CD4-positive, alpha-beta memory T cell (primary cell): ENCODE measurements at regions not wholly inside any gene's neighbourhood (a gene's known extent, or its start where the extent isn't known, plus 50 kb on each side); places are given as distances from the start of the nearest gene placed in this dataset.
"Not testable (repeated sequence)": the region's sequence is repeated elsewhere in the genome, so short reads cannot be mapped to it uniquely, and the experiment has no call there.

Experiments used
- CTCF ChIA-PET: fragments of 350-600 bp; sonication (Branson Sonifier 250); formaldehyde crosslinking; loops from one replicate; lab custom pipeline; 2021; ENCODE audit warnings: inconsistent platforms; ENCODE audit not compliant: partially characterized antibody; lab: Charles Lee
- POLR2A ChIA-PET: fragments of 350-600 bp; sonication (Branson Sonifier 250); formaldehyde crosslinking; loops from one replicate; lab custom pipeline; 2021; ENCODE audit not compliant: partially characterized antibody; lab: Charles Lee
- DNase-seq, 5 donors: peaks; one replicate each; pipeline versions ENCODE4 v3.0.0 to v3.0.0-alpha.2; 2020 to 2022; ENCODE audit warnings: mixed read lengths in 1 of 5
- H3K27ac ChIP-seq: one replicate; pipeline ENCODE4 v1.7.0; 2013; ENCODE audit warnings: low read depth, low read length
- H3K27me3 ChIP-seq: 2 replicates; pipeline ENCODE4 v1.7.0; 2013; ENCODE audit warnings: mild to moderate bottlenecking, low read length, moderate library complexity; ENCODE audit not compliant: insufficient read depth
- H3K36me3 ChIP-seq: 2 replicates; pipeline ENCODE4 v1.7.0; 2013; ENCODE audit warnings: mild to moderate bottlenecking, low read length, moderate library complexity; ENCODE audit not compliant: insufficient read depth
- H3K4me1 ChIP-seq: 2 replicates; pipeline ENCODE4 v1.7.0; 2013; ENCODE audit warnings: mild to moderate bottlenecking, low read length, moderate library complexity; ENCODE audit not compliant: insufficient read depth
- H3K4me3 ChIP-seq, 2 donors: one replicate each; pipeline ENCODE4 v1.7.0; 2013; ENCODE audit warnings: low read length in 2 of 2, mild to moderate bottlenecking in 1 of 2
- H3K9me3 ChIP-seq, 2 donors: one replicate each; pipeline ENCODE4 v1.7.0; 2013; ENCODE audit warnings: low read length in 2 of 2, control low read depth in 1 of 2; ENCODE audit not compliant: control insufficient read depth in 1 of 2
- H3K27ac Mint-ChIP-seq, 7 donors: one replicate each; pipeline ENCODE4 v1.8.0; 2020 to 2021; ENCODE audit warnings: mixed read lengths in 7 of 7, mild to moderate bottlenecking in 6 of 7, inconsistent platforms in 3 of 7, moderate library complexity in 3 of 7
- H3K27me3 Mint-ChIP-seq, 2 donors: one replicate each; pipeline ENCODE4 v1.8.0; 2020 to 2021; ENCODE audit warnings: mixed read lengths in 2 of 2
- H3K36me3 Mint-ChIP-seq, 2 donors: one replicate each; pipeline ENCODE4 v1.8.0; 2020 to 2021; ENCODE audit warnings: mixed read lengths in 2 of 2, inconsistent platforms in 1 of 2, mild to moderate bottlenecking in 1 of 2
- H3K4me1 Mint-ChIP-seq, 4 donors: one replicate each; pipeline ENCODE4 v1.8.0; 2020 to 2021; ENCODE audit warnings: mixed read lengths in 4 of 4, mild to moderate bottlenecking in 1 of 4
- H3K4me3 Mint-ChIP-seq, 8 donors: one replicate each; pipeline ENCODE4 v1.8.0; 2020 to 2021; ENCODE audit warnings: mixed read lengths in 8 of 8, mild to moderate bottlenecking in 7 of 8, moderate library complexity in 6 of 8, inconsistent platforms in 3 of 8
- H3K9me3 Mint-ChIP-seq, 8 donors: one replicate each; pipeline ENCODE4 v1.8.0; 2020 to 2021; ENCODE audit warnings: mixed read lengths in 8 of 8, mild to moderate bottlenecking in 5 of 8, inconsistent platforms in 3 of 8, moderate library complexity in 1 of 8
- intact Hi-C: fragments of 100-400 bp; cut with micrococcal nuclease; formaldehyde crosslinking; loops from one replicate; pipeline ENCODE4 v1.15.1; 2023

DNA sequence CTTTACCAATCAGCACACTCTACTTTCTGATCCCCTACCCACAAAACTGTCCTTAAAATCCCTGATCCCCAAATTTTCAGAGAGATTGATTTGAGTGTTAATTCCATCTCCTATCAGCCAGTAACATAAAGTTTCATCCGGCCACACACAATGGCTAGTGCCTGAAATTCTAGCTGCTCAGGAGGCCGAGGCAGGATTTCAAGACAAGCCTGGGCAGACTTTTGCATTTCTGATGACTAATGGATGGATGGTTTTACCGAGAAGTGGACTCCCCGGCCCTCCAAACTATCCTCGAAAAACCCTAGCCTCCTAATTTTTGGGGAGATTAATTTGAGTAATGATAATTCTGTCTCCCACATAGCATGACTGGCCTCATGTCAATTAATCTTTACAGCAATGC is 269.8 kb upstream of the POU1F1 start:
- Mint-ChIP-seq H3K4me1 (no peaks in the 10 kb centered on the region), H3K27me3 (no peaks in the 10 kb centered on the region), H3K27ac (no peak overlapping the region), H3K9me3 (no peaks in the 10 kb centered on the region), H3K36me3 (no peaks in the 10 kb centered on the region), H3K4me3 (no peak overlapping the region)
- no peak overlapping the region for H3K4me3 ChIP-seq
- no peak overlapping the region for H3K27ac ChIP-seq
- no peaks in the 10 kb centered on the region for H3K27me3 ChIP-seq
- DNase-seq: no peak
- CTCF ChIA-PET: no interaction called here
- POLR2A ChIA-PET: no interaction called here
- no peaks in the 10 kb centered on the region for H3K36me3 ChIP-seq
- no peaks in the 10 kb centered on the region for H3K9me3 ChIP-seq
- intact Hi-C loops: no loop called here
- H3K4me1 ChIP-seq: no peaks in the 10 kb centered on the region

DNA sequence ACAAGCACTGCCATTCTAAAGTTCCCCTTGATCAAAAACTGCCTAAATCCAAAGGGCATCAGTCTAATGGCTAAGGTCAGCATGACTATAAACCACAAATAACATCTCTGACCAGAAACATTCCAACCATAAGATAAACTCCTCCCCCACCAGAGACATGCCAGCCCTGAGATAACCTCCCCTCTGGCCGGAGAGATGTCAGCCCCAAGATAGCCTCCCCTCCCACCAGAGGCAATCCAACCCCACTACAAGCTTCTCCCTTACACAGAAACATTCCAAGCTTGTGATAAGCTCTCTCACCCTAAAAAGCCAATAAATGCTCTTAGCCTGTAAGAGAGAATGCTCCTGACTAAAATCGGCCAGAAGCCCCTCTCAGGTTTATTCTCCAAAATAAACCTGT is 267.0 kb upstream of the POU1F1 start:
- H3K36me3 ChIP-seq, H3K27me3 ChIP-seq, H3K4me3 ChIP-seq, CTCF ChIA-PET, H3K9me3 ChIP-seq, H3K27me3 Mint-ChIP-seq, H3K4me1 Mint-ChIP-seq, H3K9me3 Mint-ChIP-seq, H3K27ac ChIP-seq, H3K27ac Mint-ChIP-seq, H3K36me3 Mint-ChIP-seq, H3K4me1 ChIP-seq, DNase-seq, H3K4me3 Mint-ChIP-seq, intact Hi-C loops, POLR2A ChIA-PET: not testable (repeated sequence)

GRCh38 chr3:87541723-87542122 is 265.3 kb upstream of the POU1F1 start:
- Histone ChIP-seq H3K27me3 (no peaks in the 10 kb centered on the region), H3K4me3 (no peak overlapping the region), H3K27ac (no peak overlapping the region), H3K4me1 (no peaks in the 10 kb centered on the region), H3K9me3 (no peaks in the 10 kb centered on the region), H3K36me3 (no peaks in the 10 kb centered on the region)
- Mint-ChIP-seq H3K9me3 (peaks cover 0 to 4% (median 1%) of the 10 kb centered on the region in 8 donors), H3K27me3 (no peaks in the 10 kb centered on the region), H3K36me3 (no peaks in the 10 kb centered on the region), H3K4me3 (no peak overlapping the region), H3K27ac (no peak overlapping the region), H3K4me1 (no peaks in the 10 kb centered on the region)
- intact Hi-C loops: no loop called here
- ChIA-PET POLR2A (no interaction called here), CTCF (no interaction called here)
- DNase-seq: no peak

DNA sequence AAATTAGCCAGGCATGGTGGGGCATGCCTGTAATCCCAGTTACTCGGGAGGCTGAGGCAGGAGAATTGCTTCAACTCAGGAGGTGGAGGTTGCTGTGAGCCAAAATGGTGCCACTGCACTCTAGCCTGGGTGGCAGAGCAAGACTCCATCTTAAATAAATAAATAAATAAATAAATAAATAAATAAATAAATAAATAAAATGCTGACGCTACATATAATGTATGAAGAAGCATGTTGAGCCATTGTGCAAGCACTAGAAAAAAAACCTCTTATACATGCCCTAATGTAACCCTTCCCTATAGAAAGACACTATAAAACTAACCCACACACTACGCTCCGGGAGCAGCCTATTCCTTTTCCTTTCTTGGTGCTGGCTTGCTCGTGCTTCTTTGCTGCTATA is 262.3 kb upstream of the POU1F1 start:
- DNase-seq, H3K4me1 ChIP-seq, H3K27ac Mint-ChIP-seq, H3K27me3 Mint-ChIP-seq, H3K4me1 Mint-ChIP-seq, H3K4me3 Mint-ChIP-seq, H3K9me3 Mint-ChIP-seq, intact Hi-C loops, H3K9me3 ChIP-seq, H3K36me3 ChIP-seq, H3K27me3 ChIP-seq, H3K4me3 ChIP-seq, CTCF ChIA-PET, H3K36me3 Mint-ChIP-seq, POLR2A ChIA-PET, H3K27ac ChIP-seq: not testable (repeated sequence)

- intact Hi-C loops: no loop called here
- ChIA-PET CTCF (no interaction called here), POLR2A (no interaction called here)
These were observed 233.0 kb upstream of the POU1F1 start for GRCh38 chr3:87509401-87509800.

GRCh38 chr3:87508921-87509320 is 232.5 kb upstream of the POU1F1 start:
- DNase-seq: no peak
- Histone ChIP-seq H3K27ac (no peak overlapping the region), H3K9me3 (no peaks in the 10 kb centered on the region), H3K4me3 (no peak overlapping the region), H3K36me3 (no peaks in the 10 kb centered on the region), H3K4me1 (no peaks in the 10 kb centered on the region), H3K27me3 (no peaks in the 10 kb centered on the region)
- H3K4me3 Mint-ChIP-seq: no peak overlapping the region
- POLR2A ChIA-PET: no interaction called here
- no peaks in the 10 kb centered on the region for H3K27me3 Mint-ChIP-seq
- H3K27ac Mint-ChIP-seq: no peak overlapping the region
- H3K9me3 Mint-ChIP-seq: peaks cover 0 to 2% (median 0%) of the 10 kb centered on the region in 8 donors
- intact Hi-C loops: no loop called here
- H3K36me3 Mint-ChIP-seq: no peaks in the 10 kb centered on the region
- no peaks in the 10 kb centered on the region for H3K4me1 Mint-ChIP-seq
- CTCF ChIA-PET: no interaction called here

More at GRCh38 chr3:87509401-87509800, 233.0 kb upstream of the POU1F1 start:
- H3K27ac ChIP-seq: no peak overlapping the region
- H3K4me1 ChIP-seq: no peaks in the 10 kb centered on the region
- Mint-ChIP-seq H3K9me3 (peaks cover 0 to 2% (median 0%) of the 10 kb centered on the region in 8 donors), H3K27me3 (no peaks in the 10 kb centered on the region), H3K4me1 (no peaks in the 10 kb centered on the region), H3K36me3 (no peaks in the 10 kb centered on the region), H3K27ac (no peak overlapping the region), H3K4me3 (no peak overlapping the region)
- H3K4me3 ChIP-seq: no peak overlapping the region
- no peaks in the 10 kb centered on the region for H3K9me3 ChIP-seq
- no peaks in the 10 kb centered on the region for H3K36me3 ChIP-seq
- no peak for DNase-seq
- no peaks in the 10 kb centered on the region for H3K27me3 ChIP-seq

GRCh38 chr3:87507753-87508152 is 231.4 kb upstream of the POU1F1 start:
- Mint-ChIP-seq H3K27me3 (no peaks in the 10 kb centered on the region), H3K9me3 (peaks cover 0 to 2% (median 0%) of the 10 kb centered on the region in 8 donors), H3K4me3 (no peak overlapping the region), H3K27ac (no peak overlapping the region), H3K36me3 (no peaks in the 10 kb centered on the region), H3K4me1 (no peaks in the 10 kb centered on the region)
- H3K9me3 ChIP-seq: no peaks in the 10 kb centered on the region
- no peak overlapping the region for H3K4me3 ChIP-seq
- CTCF ChIA-PET: no interaction called here
- intact Hi-C loops: no loop called here
- DNase-seq: no peak
- H3K4me1 ChIP-seq: no peaks in the 10 kb centered on the region
- no peak overlapping the region for H3K27ac ChIP-seq
- POLR2A ChIA-PET: no interaction called here
- H3K36me3 ChIP-seq: no peaks in the 10 kb centered on the region
- no peaks in the 10 kb centered on the region for H3K27me3 ChIP-seq

DNA sequence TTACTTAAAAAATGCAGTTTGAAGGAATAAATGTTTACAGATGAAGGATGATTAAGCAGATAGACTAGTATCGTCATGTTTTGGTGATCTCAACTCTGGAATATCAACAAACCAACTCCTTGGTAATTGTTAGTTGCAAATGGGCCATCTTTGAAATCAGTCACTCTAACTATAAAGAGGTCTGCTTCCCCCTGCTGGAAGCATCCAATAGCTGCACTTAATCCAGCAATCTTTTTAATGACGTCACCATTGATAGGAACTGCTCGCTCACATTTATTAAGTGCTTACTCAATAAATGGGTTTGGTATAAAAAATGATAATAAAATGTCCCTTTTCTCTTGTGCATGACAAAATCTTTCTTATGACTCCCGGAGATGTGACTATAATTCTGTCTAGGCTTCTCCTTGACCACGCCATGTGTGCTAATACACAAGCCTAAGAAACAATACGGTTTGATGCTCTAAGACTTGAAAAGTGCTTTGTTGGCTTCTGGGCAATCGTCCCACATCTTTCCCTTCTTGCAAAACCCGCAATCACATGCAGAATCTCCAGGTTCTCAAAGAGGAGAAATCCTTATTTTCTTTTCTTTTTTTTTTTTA is 227.6 kb upstream of the POU1F1 start:
- no peak overlapping the region for H3K4me3 Mint-ChIP-seq
- peak in 2 of 5 donors; percentile 3 to 6 for DNase-seq

More for the DNA sequence above, 227.6 kb upstream of the POU1F1 start:
- no peaks in the 10 kb centered on the region for H3K4me1 ChIP-seq
- Mint-ChIP-seq H3K27ac (no peak overlapping the region), H3K36me3 (no peaks in the 10 kb centered on the region), H3K4me1 (no peaks in the 10 kb centered on the region), H3K27me3 (no peaks in the 10 kb centered on the region), H3K9me3 (peaks cover 0 to 4% (median 0%) of the 10 kb centered on the region in 8 donors)
- H3K36me3 ChIP-seq: no peaks in the 10 kb centered on the region
- ChIA-PET CTCF (no interaction called here), POLR2A (no interaction called here)
- intact Hi-C loops: no loop called here
- no peak overlapping the region for H3K27ac ChIP-seq
- no peak overlapping the region for H3K4me3 ChIP-seq
- no peaks in the 10 kb centered on the region for H3K27me3 ChIP-seq
- H3K9me3 ChIP-seq: no peaks in the 10 kb centered on the region
